ENCODE measurements at regions not wholly inside any gene's neighbourhood (a gene's known extent, or its start where the extent isn't known, plus 50 kb on each side); places are given as distances from the start of the nearest gene placed in this dataset.

DNA sequence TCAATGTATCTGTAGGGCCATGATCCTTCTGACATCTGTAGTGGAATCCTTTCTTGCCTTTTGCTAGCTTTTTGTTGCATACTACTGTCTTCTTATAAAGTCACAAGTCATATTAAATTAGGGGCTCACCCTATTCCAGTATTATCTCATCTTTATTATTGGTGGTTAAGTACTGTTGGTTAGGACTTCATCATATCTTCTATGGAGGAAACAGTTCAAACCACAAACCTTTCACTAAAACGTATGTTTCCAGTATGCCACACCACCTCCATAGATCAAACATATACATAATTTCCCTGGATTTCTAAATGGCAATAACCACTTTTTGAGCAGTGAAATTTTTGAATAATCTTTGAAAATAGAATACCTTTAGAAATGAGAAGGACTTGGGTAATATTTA lies 62.8 kb upstream of the PCDH9 start:
- TF ChIP-seq, protein P1, sequence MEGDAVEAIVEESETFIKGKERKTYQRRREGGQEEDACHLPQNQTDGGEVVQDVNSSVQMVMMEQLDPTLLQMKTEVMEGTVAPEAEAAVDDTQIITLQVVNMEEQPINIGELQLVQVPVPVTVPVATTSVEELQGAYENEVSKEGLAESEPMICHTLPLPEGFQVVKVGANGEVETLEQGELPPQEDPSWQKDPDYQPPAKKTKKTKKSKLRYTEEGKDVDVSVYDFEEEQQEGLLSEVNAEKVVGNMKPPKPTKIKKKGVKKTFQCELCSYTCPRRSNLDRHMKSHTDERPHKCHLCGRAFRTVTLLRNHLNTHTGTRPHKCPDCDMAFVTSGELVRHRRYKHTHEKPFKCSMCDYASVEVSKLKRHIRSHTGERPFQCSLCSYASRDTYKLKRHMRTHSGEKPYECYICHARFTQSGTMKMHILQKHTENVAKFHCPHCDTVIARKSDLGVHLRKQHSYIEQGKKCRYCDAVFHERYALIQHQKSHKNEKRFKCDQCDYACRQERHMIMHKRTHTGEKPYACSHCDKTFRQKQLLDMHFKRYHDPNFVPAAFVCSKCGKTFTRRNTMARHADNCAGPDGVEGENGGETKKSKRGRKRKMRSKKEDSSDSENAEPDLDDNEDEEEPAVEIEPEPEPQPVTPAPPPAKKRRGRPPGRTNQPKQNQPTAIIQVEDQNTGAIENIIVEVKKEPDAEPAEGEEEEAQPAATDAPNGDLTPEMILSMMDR (IDR thresholded peaks at IDR 0.05) = no peak
- no peak for TF ChIP-seq POLR2A (IDR thresholded peaks at IDR 0.05)
